Adrenal gland (tissue), 5 donors: ENCODE measurements at regions not wholly inside any gene's neighbourhood (a gene's known extent, or its start where the extent isn't known, plus 50 kb on each side); places are given as distances from the start of the nearest gene placed in this dataset.
"Not testable (repeated sequence)": the region's sequence is repeated elsewhere in the genome, so short reads cannot be mapped to it uniquely, and the experiment has no call there.

Experiments used
- CTCF ChIP-seq, 6 experiments: fragments of 450-650 bp in 4 of 6; fragments of 200-600 bp in 2 of 6; sonication (generic) in 1 of 6; IDR thresholded peaks; 1 replicate in 5 of 6; 2 replicates in 1 of 6; pipeline versions ENCODE4 v1.5.1 to v1.8.0; 2016 to 2021; ENCODE audit warnings: antibody characterized with exemption in 6 of 6, mild to moderate bottlenecking in 2 of 6, moderate library complexity in 1 of 6
- POLR2A ChIP-seq, 2 donors: fragments of 450-650 bp; IDR thresholded peaks; one replicate each; pipeline ENCODE4 v1.6.1; 2017; ENCODE audit warnings: antibody characterized with exemption in 2 of 2, mild to moderate bottlenecking in 2 of 2, moderate library complexity in 1 of 2
- donor health status: DM: no; HTN: no; CAD: no.

GRCh38 chr4:107436471-107436870, 283.6 kb downstream of the PAPSS1 start:
- TF ChIP-seq CTCF, POLR2A (IDR thresholded peaks at IDR 0.05): not testable (repeated sequence)
